NCI-H526 (cell line): ENCODE measurements at regions not wholly inside any gene's neighbourhood (a gene's known extent, or its start where the extent isn't known, plus 50 kb on each side); places are given as distances from the start of the nearest gene placed in this dataset.

Experiments used
- DNase-seq, 2 experiments: peaks; one replicate each; lab custom pipeline; 2025; lab: John Stamatoyannopoulos, UW

- no peak for DNase-seq
These were observed 52.1 kb upstream of the EIF3M start for GRCh38 chr11:32531528-32531927.

GRCh38 chr11:32529994-32530588 is 53.5 kb upstream of the EIF3M start:
- DNase-seq, result no peak

- peak; percentile 89 to 92 for DNase-seq
These were observed 56.1 kb upstream of the EIF3M start for GRCh38 chr11:32527261-32528175.

GRCh38 chr11:32526760-32527159 is 56.9 kb upstream of the EIF3M start:
- peak in 1 of 2 experiments; percentile 34 for DNase-seq

- no peak for DNase-seq
These were observed 71.7 kb upstream of the EIF3M start for GRCh38 chr11:32511926-32512325.

- no peak for DNase-seq
These were observed 73.6 kb upstream of the EIF3M start for GRCh38 chr11:32510039-32510438.

GRCh38 chr11:32508780-32509179 is 73.4 kb upstream of the WT1 start:
- DNase-seq, result no peak

GRCh38 chr11:32500001-32500400 is 64.7 kb upstream of the WT1 start:
- no peak for DNase-seq

- DNase-seq, result peak; percentile 80 to 82
These were observed 62.6 kb upstream of the WT1 start for GRCh38 chr11:32497951-32498350.

- DNase-seq, result no peak
These were observed 59.3 kb upstream of the WT1 start for GRCh38 chr11:32494629-32495028.

GRCh38 chr11:32489464-32489863 is 54.1 kb upstream of the WT1 start:
- DNase-seq, result no peak

GRCh38 chr11:32487270-32487669 is 51.9 kb upstream of the WT1 start:
- peak in 1 of 2 experiments; percentile 26 for DNase-seq

- peak; percentile 11 to 36 for DNase-seq
These were observed 50.4 kb upstream of the WT1 start for GRCh38 chr11:32485733-32486132.
